ENCODE measurements at regions not wholly inside any gene's neighbourhood (a gene's known extent, or its start where the extent isn't known, plus 50 kb on each side); places are given as distances from the start of the nearest gene placed in this dataset.
A peak's percentile ranks its signal among the peaks of the same experiment; 100 is the strongest.

DNA sequence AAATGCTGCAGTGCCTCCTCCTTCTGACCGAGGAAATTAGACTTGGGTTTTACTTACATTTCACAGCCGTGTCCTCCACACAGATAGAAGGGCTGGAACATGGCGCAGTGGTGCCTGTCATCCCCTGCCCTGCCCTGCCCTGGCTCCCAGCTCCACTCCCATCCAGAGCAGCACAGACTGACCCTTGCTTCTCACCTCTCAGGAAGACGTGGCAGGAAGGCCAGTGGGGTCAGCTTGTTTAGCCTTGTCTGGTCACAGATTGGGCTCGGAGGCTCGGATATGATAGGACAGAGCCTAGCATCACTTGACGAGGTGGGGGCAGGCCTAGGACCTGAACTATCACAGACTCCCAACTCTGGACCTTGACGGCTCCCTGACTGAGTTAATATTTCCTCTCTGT, 88.5 kb downstream of the LINGO1 start:
- peak overlapping the region; percentile 80 for H3K4me3 Mint-ChIP-seq
- peaks cover 37% of the 10 kb centered on the region for H3K4me1 Mint-ChIP-seq
- intact Hi-C loops (cut with micrococcal nuclease) = loop anchor here (5.0 kb wide), 1 partner anchor 122 kb away; the partner anchor contains the start of genes HMG20A and PEAK1
- Histone ChIP-seq H3K4me3 (ENCODE audit: control extremely low read depth in 1 of 5, extremely low read depth in 1 of 5, insufficient read depth in 1 of 5, low read depth in 2 of 5, low read length in 4 of 5) (no peak overlapping the region), H3K27me3 (replicated peaks in 1 of 4; ENCODE audit: control extremely low read depth in 1 of 4, control insufficient read depth in 3 of 4, insufficient read depth in 4 of 4, low read length in 3 of 4) (peaks cover 0 to 2% (median 0%) of the 10 kb centered on the region in 4 experiments), H3K4me2 (replicated peaks; ENCODE audit: low read depth, low read length, poor library complexity, severe bottlenecking) (no peak overlapping the region), H4K20me1 (ENCODE audit: control insufficient read depth, insufficient read depth, low read length, poor library complexity, severe bottlenecking) (no peaks in the 10 kb centered on the region), H3K79me2 (ENCODE audit: control insufficient read depth, insufficient read depth, low read length) (peaks cover 6% of the 10 kb centered on the region), H2AFZ (ENCODE audit: insufficient read depth, low read depth, low read length, poor library complexity, severe bottlenecking) (no peak overlapping the region), H3K36me3 (replicated peaks in 1 of 2; ENCODE audit: control extremely low read depth in 1 of 2, control insufficient read depth in 1 of 2, extremely low read depth in 1 of 2, insufficient read depth in 2 of 2, low read length in 1 of 2) (no peaks in the 10 kb centered on the region), H3K9ac (ENCODE audit: low read length) (no peak overlapping the region), H3K27ac (ENCODE audit: low read length in 2 of 2) (no peak overlapping the region), H3K4me1 (ENCODE audit: control insufficient read depth in 2 of 2, insufficient read depth in 2 of 2, low read length in 2 of 2) (peaks cover 13 to 31% of the 10 kb centered on the region in 2 donors), H3K9me3 (ENCODE audit: control extremely low read depth in 1 of 3, control insufficient read depth in 2 of 3, insufficient read depth in 1 of 3, low read length in 2 of 3) (peaks cover 0 to 12% (median 0%) of the 10 kb centered on the region in 3 donors)
- ATAC-seq (ENCODE audit: low read depth) = no peak
- H3K27ac Mint-ChIP-seq = no peak overlapping the region
- DNase-seq = no peak
- H3K9me3 Mint-ChIP-seq (ENCODE audit: insufficient read depth) = no peaks in the 10 kb centered on the region
- no peak for TF ChIP-seq CTCF (IDR thresholded peaks at IDR 0.05)
- TF ChIP-seq EZH2 (IDR thresholded peaks at IDR 0.05; ENCODE audit: borderline replicate concordance, insufficient read depth, low read depth, low read length, poor library complexity, severe bottlenecking) = no peak
- CTCF ChIA-PET = interaction anchor here (0.6 to 10.4 kb wide), 40 partner anchors 8 to 667 kb away, joined by 3 to 252 read pairs (median 6); partner anchors contain the start of genes HMG20A and SCAPER
- POLR2A ChIA-PET = interaction anchor here (0.8 kb wide), 1 partner anchor 510 kb away, joined by 5 read pairs; no protein-coding TSS in a partner anchor
- no peaks in the 10 kb centered on the region for H3K27me3 Mint-ChIP-seq
- 88% methylated on average over 8 of the region's 8 CpGs for WGBS (ENCODE audit: insufficient coverage)

DNA sequence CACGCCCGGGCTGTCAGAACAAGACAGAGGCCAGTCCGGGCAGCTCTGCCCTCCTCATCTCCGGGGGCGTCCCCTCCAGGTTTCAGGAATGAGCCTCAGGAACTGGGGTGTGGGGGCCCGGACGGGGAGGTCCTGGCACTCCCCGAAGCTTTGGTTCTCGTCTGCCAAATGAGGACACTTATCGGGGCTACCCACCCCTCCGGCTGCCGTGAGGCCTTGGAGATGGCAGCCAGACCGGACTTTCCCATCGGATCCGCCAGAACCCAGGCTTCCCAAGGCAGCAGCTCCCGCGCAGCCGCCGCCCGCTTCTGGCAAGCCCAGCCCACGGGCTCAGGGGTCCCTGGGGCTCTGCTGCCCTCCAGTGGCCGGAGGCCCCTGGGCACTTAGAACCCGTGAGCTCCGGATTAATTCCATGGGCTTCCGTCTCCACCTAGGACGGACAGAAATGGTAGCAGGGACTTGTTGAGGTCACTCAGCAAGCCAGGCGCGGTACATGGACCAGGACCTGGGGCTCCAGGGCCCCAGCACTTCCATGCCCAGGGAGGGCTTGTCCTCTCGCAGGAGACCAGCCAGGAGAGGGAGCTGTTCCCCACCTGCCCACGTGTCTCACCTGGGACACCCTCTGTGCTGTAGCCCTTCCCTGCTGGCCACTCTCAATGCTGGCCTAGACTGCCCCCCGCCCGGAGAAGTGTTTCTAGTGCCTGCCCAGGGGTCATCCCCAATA, 89.4 kb downstream of the LINGO1 start:
- intact Hi-C loops (cut with micrococcal nuclease) = loop anchor here (1.0 to 5.0 kb wide), 6 partner anchors 46 to 519 kb away; partner anchors contain the start of genes HMG20A and PEAK1
- H3K27me3 Mint-ChIP-seq = no peaks in the 10 kb centered on the region
- DNase-seq (peak; percentile 88), ATAC-seq (ENCODE audit: low read depth) (peak; percentile 94)
- Histone ChIP-seq H3K79me2 (ENCODE audit: control insufficient read depth, insufficient read depth, low read length) (peaks cover 6% of the 10 kb centered on the region), H3K27me3 (replicated peaks in 1 of 4; ENCODE audit: control extremely low read depth in 1 of 4, control insufficient read depth in 3 of 4, insufficient read depth in 4 of 4, low read length in 3 of 4) (peaks cover 0 to 2% (median 0%) of the 10 kb centered on the region in 4 experiments), H4K20me1 (ENCODE audit: control insufficient read depth, insufficient read depth, low read length, poor library complexity, severe bottlenecking) (no peaks in the 10 kb centered on the region), H3K4me2 (replicated peaks; ENCODE audit: low read depth, low read length, poor library complexity, severe bottlenecking) (peak overlapping the region; percentile 95), H3K9ac (ENCODE audit: low read length) (peak overlapping the region; percentile 75), H2AFZ (ENCODE audit: insufficient read depth, low read depth, low read length, poor library complexity, severe bottlenecking) (peak overlapping the region; percentile 96), H3K36me3 (replicated peaks in 1 of 2; ENCODE audit: control extremely low read depth in 1 of 2, control insufficient read depth in 1 of 2, extremely low read depth in 1 of 2, insufficient read depth in 2 of 2, low read length in 1 of 2) (no peaks in the 10 kb centered on the region), H3K9me3 (ENCODE audit: control extremely low read depth in 1 of 3, control insufficient read depth in 2 of 3, insufficient read depth in 1 of 3, low read length in 2 of 3) (peaks cover 0 to 10% (median 0%) of the 10 kb centered on the region in 3 donors), H3K4me1 (ENCODE audit: control insufficient read depth in 2 of 2, insufficient read depth in 2 of 2, low read length in 2 of 2) (peaks cover 22 to 39% of the 10 kb centered on the region in 2 donors), H3K27ac (ENCODE audit: low read length in 2 of 2) (peak overlapping the region in 1 of 2 donors; percentile 67), H3K4me3 (ENCODE audit: control extremely low read depth in 1 of 5, extremely low read depth in 1 of 5, insufficient read depth in 1 of 5, low read depth in 2 of 5, low read length in 4 of 5) (peak overlapping the region in 4 of 5 experiments; percentile 56 to 73 (median 62))
- TF ChIP-seq EZH2 (IDR thresholded peaks at IDR 0.05; ENCODE audit: borderline replicate concordance, insufficient read depth, low read depth, low read length, poor library complexity, severe bottlenecking) (no peak), CTCF (IDR thresholded peaks at IDR 0.05) (peak; percentile 99)
- peak overlapping the region; percentile 80 for H3K4me3 Mint-ChIP-seq
- WGBS (ENCODE audit: insufficient coverage) = 5% methylated on average over 30 of the region's 32 CpGs
- peaks cover 41% of the 10 kb centered on the region for H3K4me1 Mint-ChIP-seq
- no peaks in the 10 kb centered on the region for H3K9me3 Mint-ChIP-seq (ENCODE audit: insufficient read depth)
- ChIA-PET POLR2A (interaction anchor here (0.7 to 0.8 kb wide), 2 partner anchors 436 to 509 kb away, joined by 3 to 5 read pairs; no protein-coding TSS in a partner anchor), CTCF (interaction anchor here (0.5 to 10.4 kb wide), 71 partner anchors 9 to 1303 kb away, joined by 3 to 252 read pairs (median 4); partner anchors contain the start of genes HMG20A, PEAK1, RCN2 and SCAPER)
- peak overlapping the region; percentile 61 for H3K27ac Mint-ChIP-seq

Data from B cell (primary cell).